ENCODE measurements at regions not wholly inside any gene's neighbourhood (a gene's known extent, or its start where the extent isn't known, plus 50 kb on each side); places are given as distances from the start of the nearest gene placed in this dataset.

DNA sequence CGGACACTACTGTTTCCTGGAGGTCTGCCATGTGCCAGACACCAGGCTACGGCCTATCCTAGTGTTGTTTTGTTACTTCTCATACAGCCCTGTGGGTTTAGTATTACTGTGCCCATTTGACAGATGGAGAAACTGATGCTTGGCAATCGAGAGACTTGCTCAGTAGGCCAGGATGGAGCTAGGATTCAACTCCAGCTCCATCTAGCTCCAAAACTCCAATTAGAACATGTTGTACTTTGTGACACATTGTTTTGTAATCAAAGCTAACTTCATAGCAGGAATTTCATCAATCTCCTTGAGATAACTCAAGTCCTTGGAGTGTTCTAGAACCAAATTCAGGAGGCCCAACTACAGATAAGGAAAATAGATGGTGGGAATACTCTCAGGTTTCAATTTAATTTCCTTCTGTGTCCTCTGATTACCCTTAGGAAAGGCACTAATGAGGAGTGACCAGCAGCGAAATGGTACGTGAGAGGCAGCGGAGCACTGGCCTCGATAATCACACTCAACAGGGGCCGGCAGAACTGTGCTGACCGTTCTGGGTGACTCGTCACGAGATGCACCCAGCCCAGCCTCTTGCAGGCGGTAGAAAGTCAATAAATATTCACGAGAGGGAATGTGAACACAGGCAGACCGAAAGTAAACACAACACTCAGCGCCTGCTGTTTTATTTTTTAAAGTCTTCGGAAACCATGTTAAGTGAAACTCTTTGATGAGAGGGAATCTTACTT is 269.6 kb upstream of the NEBL start:
- POLR2A ChIA-PET = no interaction called here
- Histone ChIP-seq H3K9me3 (ENCODE audit: control insufficient read depth in 2 of 3, low read length in 3 of 3) (no peaks in the 10 kb centered on the region), H3K27me3 (ENCODE audit: control insufficient read depth in 2 of 2, insufficient read depth in 2 of 2, low read length in 2 of 2) (no peaks in the 10 kb centered on the region), H3K27ac (ENCODE audit: low read depth, low read length) (no peak overlapping the region), H3K4me1 (ENCODE audit: control insufficient read depth in 2 of 2, insufficient read depth in 2 of 2, low read length in 2 of 2) (no peaks in the 10 kb centered on the region), H3K4me3 (ENCODE audit: low read length) (no peak overlapping the region), H3K36me3 (ENCODE audit: control insufficient read depth in 2 of 3, insufficient read depth in 3 of 3, low read length in 3 of 3) (no peaks in the 10 kb centered on the region)
- DNase-seq = no peak
- no peak for ATAC-seq
- Mint-ChIP-seq H3K36me3 (peaks cover 0 to 4% (median 0%) of the 10 kb centered on the region in 5 donors), H3K27ac (no peak overlapping the region), H3K4me3 (no peak overlapping the region), H3K9me3 (peaks cover 0 to 12% (median 3%) of the 10 kb centered on the region in 11 donors), H3K27me3 (peaks cover 14 to 40% (median 30%) of the 10 kb centered on the region in 5 donors), H3K4me1 (peaks cover 0 to 4% (median 0%) of the 10 kb centered on the region in 7 donors)
- intact Hi-C loops (cut with micrococcal nuclease) = no loop called here
- CTCF ChIA-PET = no interaction called here

DNA sequence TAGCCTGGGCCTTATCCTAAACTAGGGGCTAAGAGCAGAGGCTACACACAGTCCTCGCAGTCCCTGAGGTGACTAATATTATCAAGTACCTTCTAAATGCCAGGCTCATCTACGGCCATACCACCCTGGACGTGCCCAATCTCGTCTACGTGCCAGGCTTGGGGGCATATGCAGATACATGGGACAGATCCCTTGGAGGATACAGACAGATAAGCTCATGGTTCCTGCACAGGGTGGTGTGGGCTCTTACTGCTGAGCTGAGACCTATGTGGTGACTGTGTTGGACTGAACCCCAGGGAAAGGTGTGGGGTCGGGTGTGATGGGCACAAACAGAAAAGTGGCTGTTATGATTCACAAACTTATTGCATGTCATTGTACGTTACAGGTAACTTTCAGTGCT is 268.4 kb upstream of the NEBL start:
- H3K9me3 ChIP-seq (ENCODE audit: control insufficient read depth in 2 of 3, low read length in 3 of 3) = no peaks in the 10 kb centered on the region
- peaks cover 0 to 4% (median 0%) of the 10 kb centered on the region in 5 donors for H3K36me3 Mint-ChIP-seq
- H3K27me3 ChIP-seq (ENCODE audit: control insufficient read depth in 2 of 2, insufficient read depth in 2 of 2, low read length in 2 of 2) = no peaks in the 10 kb centered on the region
- no peak overlapping the region for H3K27ac ChIP-seq (ENCODE audit: low read depth, low read length)
- ChIA-PET POLR2A (no interaction called here), CTCF (no interaction called here)
- no peak overlapping the region for H3K27ac Mint-ChIP-seq
- H3K4me1 ChIP-seq (ENCODE audit: control insufficient read depth in 2 of 2, insufficient read depth in 2 of 2, low read length in 2 of 2) = no peaks in the 10 kb centered on the region
- no peak for ATAC-seq
- no peaks in the 10 kb centered on the region for H3K36me3 ChIP-seq (ENCODE audit: control insufficient read depth in 2 of 3, insufficient read depth in 3 of 3, low read length in 3 of 3)
- peaks cover 0 to 18% (median 4%) of the 10 kb centered on the region in 11 donors for H3K9me3 Mint-ChIP-seq
- no peak overlapping the region for H3K4me3 ChIP-seq (ENCODE audit: low read length)
- no peak overlapping the region for H3K4me3 Mint-ChIP-seq
- DNase-seq = no peak
- intact Hi-C loops (cut with micrococcal nuclease) = no loop called here
- no peaks in the 10 kb centered on the region for H3K4me1 Mint-ChIP-seq
- peaks cover 4 to 30% (median 19%) of the 10 kb centered on the region in 5 donors for H3K27me3 Mint-ChIP-seq

DNA sequence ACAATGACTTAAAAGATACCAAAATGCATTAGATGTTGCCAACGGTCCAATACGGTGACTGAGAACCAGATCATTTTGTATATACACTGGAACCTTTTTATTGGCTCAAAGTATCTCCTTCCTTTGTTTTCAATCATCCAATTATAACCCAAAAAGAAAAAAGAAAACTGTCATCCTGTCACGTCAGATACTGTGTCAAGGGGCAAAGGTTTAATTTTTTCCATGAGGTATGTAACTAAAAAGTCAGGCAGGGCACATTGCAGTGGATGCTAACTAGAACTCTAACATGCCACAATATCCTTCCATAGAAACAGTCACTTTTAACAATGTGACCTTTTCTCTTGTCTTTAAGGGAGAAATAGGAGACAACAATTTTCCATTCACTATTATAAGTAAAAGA is 267.6 kb upstream of the NEBL start:
- CTCF ChIA-PET = no interaction called here
- intact Hi-C loops (cut with micrococcal nuclease) = no loop called here
- ATAC-seq = no peak

GRCh38 chr10:21162948-21163347 is 265.8 kb upstream of the NEBL start:
- Mint-ChIP-seq H3K4me1 (no peaks in the 10 kb centered on the region), H3K4me3 (no peak overlapping the region), H3K27ac (no peak overlapping the region), H3K9me3 (peaks cover 0 to 18% (median 4%) of the 10 kb centered on the region in 11 donors), H3K36me3 (peaks cover 0 to 4% (median 0%) of the 10 kb centered on the region in 5 donors), H3K27me3 (peaks cover 0 to 32% (median 26%) of the 10 kb centered on the region in 5 donors)
- no peak overlapping the region for H3K27ac ChIP-seq (ENCODE audit: low read depth, low read length)
- DNase-seq (no peak), ATAC-seq (no peak)
- H3K4me3 ChIP-seq (ENCODE audit: low read length) = no peak overlapping the region
- intact Hi-C loops (cut with micrococcal nuclease) = no loop called here
- H3K9me3 ChIP-seq (ENCODE audit: control insufficient read depth in 2 of 3, low read length in 3 of 3) = no peaks in the 10 kb centered on the region
- no peaks in the 10 kb centered on the region for H3K27me3 ChIP-seq (ENCODE audit: control insufficient read depth in 2 of 2, insufficient read depth in 2 of 2, low read length in 2 of 2)
- CTCF ChIA-PET = no interaction called here
- H3K4me1 ChIP-seq (ENCODE audit: control insufficient read depth in 2 of 2, insufficient read depth in 2 of 2, low read length in 2 of 2) = no peaks in the 10 kb centered on the region
- H3K36me3 ChIP-seq (ENCODE audit: control insufficient read depth in 2 of 3, insufficient read depth in 3 of 3, low read length in 3 of 3) = no peaks in the 10 kb centered on the region
- POLR2A ChIA-PET = no interaction called here

More for the DNA sequence above, 267.6 kb upstream of the NEBL start:
- Mint-ChIP-seq H3K36me3 (peaks cover 0 to 4% (median 0%) of the 10 kb centered on the region in 5 donors), H3K9me3 (peaks cover 0 to 18% (median 4%) of the 10 kb centered on the region in 11 donors), H3K4me1 (no peaks in the 10 kb centered on the region), H3K27me3 (peaks cover 1 to 24% (median 19%) of the 10 kb centered on the region in 5 donors), H3K4me3 (no peak overlapping the region), H3K27ac (no peak overlapping the region)
- H3K36me3 ChIP-seq (ENCODE audit: control insufficient read depth in 2 of 3, insufficient read depth in 3 of 3, low read length in 3 of 3) = no peaks in the 10 kb centered on the region
- POLR2A ChIA-PET = no interaction called here
- no peaks in the 10 kb centered on the region for H3K9me3 ChIP-seq (ENCODE audit: control insufficient read depth in 2 of 3, low read length in 3 of 3)
- H3K27ac ChIP-seq (ENCODE audit: low read depth, low read length) = no peak overlapping the region
- no peak overlapping the region for H3K4me3 ChIP-seq (ENCODE audit: low read length)
- no peaks in the 10 kb centered on the region for H3K4me1 ChIP-seq (ENCODE audit: control insufficient read depth in 2 of 2, insufficient read depth in 2 of 2, low read length in 2 of 2)
- H3K27me3 ChIP-seq (ENCODE audit: control insufficient read depth in 2 of 2, insufficient read depth in 2 of 2, low read length in 2 of 2) = no peaks in the 10 kb centered on the region
- no peak for DNase-seq

DNA sequence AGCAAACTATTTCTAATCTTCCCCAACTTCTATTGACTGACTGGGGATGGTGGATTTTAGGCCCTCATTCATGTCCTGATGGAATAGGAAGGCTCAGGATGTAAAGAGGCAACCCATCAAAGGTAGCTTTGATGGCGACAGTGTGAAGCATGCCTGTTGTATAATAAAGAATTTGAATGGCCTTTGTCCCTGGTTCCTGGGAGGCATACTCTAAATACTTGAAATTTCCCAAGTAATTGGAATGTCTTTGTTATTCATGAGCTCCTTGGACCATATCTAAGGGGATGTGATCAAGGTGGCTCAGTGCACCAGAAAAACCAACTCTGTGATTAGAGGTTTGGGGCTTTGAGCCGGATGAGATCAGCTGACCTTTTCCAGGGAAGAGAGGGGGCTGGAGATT is 264.5 kb upstream of the NEBL start:
- H3K4me3 ChIP-seq (ENCODE audit: low read length) = no peak overlapping the region
- peaks cover 0 to 4% (median 0%) of the 10 kb centered on the region in 5 donors for H3K36me3 Mint-ChIP-seq
- no peaks in the 10 kb centered on the region for H3K9me3 ChIP-seq (ENCODE audit: control insufficient read depth in 2 of 3, low read length in 3 of 3)
- H3K9me3 Mint-ChIP-seq = peaks cover 0 to 18% (median 3%) of the 10 kb centered on the region in 11 donors
- H3K27me3 Mint-ChIP-seq = peaks cover 0 to 35% (median 24%) of the 10 kb centered on the region in 5 donors
- H3K4me3 Mint-ChIP-seq = no peak overlapping the region
- no peaks in the 10 kb centered on the region for H3K36me3 ChIP-seq (ENCODE audit: control insufficient read depth in 2 of 3, insufficient read depth in 3 of 3, low read length in 3 of 3)
- ChIA-PET CTCF (no interaction called here), POLR2A (no interaction called here)
- no peak for ATAC-seq
- intact Hi-C loops (cut with micrococcal nuclease) = no loop called here
- H3K27ac Mint-ChIP-seq = no peak overlapping the region
- no peaks in the 10 kb centered on the region for H3K27me3 ChIP-seq (ENCODE audit: control insufficient read depth in 2 of 2, insufficient read depth in 2 of 2, low read length in 2 of 2)
- H3K4me1 ChIP-seq (ENCODE audit: control insufficient read depth in 2 of 2, insufficient read depth in 2 of 2, low read length in 2 of 2) = no peaks in the 10 kb centered on the region
- H3K4me1 Mint-ChIP-seq = no peaks in the 10 kb centered on the region
- no peak for DNase-seq
- H3K27ac ChIP-seq (ENCODE audit: low read depth, low read length) = no peak overlapping the region

DNA sequence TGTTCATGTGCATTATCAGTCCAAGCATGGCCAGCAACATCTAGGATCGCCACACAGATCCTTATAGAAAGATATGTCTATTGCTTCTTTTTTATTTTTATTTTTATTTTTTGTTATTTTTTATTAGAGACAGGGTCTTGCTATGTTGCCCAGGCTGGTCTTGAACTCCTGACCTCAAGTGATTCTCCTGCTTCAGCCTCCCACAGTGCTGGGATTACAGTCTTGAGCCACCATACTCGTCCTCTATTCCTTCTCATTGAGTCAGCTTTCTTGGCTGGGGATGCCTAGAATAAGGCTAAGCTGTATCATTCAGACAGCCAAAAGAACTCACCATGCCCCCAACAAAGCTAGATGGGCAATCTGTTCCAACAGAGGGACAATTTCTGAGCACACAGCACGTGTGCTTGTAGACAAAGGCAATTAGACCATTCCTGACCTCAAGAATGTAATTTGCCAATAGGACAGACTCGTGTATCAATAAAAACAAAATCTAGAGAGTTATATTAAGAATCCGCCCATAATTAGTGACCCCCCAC is 264.0 kb upstream of the NEBL start:
- intact Hi-C loops (cut with micrococcal nuclease) = no loop called here
- no peaks in the 10 kb centered on the region for H3K36me3 ChIP-seq (ENCODE audit: control insufficient read depth in 2 of 3, insufficient read depth in 3 of 3, low read length in 3 of 3)
- no peak overlapping the region for H3K4me3 ChIP-seq (ENCODE audit: low read length)
- no peaks in the 10 kb centered on the region for H3K4me1 ChIP-seq (ENCODE audit: control insufficient read depth in 2 of 2, insufficient read depth in 2 of 2, low read length in 2 of 2)
- no peaks in the 10 kb centered on the region for H3K9me3 ChIP-seq (ENCODE audit: control insufficient read depth in 2 of 3, low read length in 3 of 3)
- Mint-ChIP-seq H3K27ac (no peak overlapping the region), H3K9me3 (peaks cover 0 to 15% (median 3%) of the 10 kb centered on the region in 11 donors), H3K4me1 (no peaks in the 10 kb centered on the region), H3K4me3 (no peak overlapping the region), H3K36me3 (no peaks in the 10 kb centered on the region), H3K27me3 (peaks cover 0 to 30% (median 19%) of the 10 kb centered on the region in 5 donors)
- no peaks in the 10 kb centered on the region for H3K27me3 ChIP-seq (ENCODE audit: control insufficient read depth in 2 of 2, insufficient read depth in 2 of 2, low read length in 2 of 2)
- CTCF ChIA-PET = no interaction called here
- POLR2A ChIA-PET = no interaction called here
- DNase-seq (no peak), ATAC-seq (no peak)
- no peak overlapping the region for H3K27ac ChIP-seq (ENCODE audit: low read depth, low read length)

GRCh38 chr10:21160116-21160515 is 263.0 kb upstream of the NEBL start:
- no peak overlapping the region for H3K4me3 Mint-ChIP-seq
- POLR2A ChIA-PET = no interaction called here
- no peaks in the 10 kb centered on the region for H3K36me3 Mint-ChIP-seq
- CTCF ChIA-PET = no interaction called here
- DNase-seq (no peak), ATAC-seq (no peak)
- Histone ChIP-seq H3K4me1 (ENCODE audit: control insufficient read depth in 2 of 2, insufficient read depth in 2 of 2, low read length in 2 of 2) (no peaks in the 10 kb centered on the region), H3K27me3 (ENCODE audit: control insufficient read depth in 2 of 2, insufficient read depth in 2 of 2, low read length in 2 of 2) (no peaks in the 10 kb centered on the region), H3K27ac (ENCODE audit: low read depth, low read length) (no peak overlapping the region), H3K9me3 (ENCODE audit: control insufficient read depth in 2 of 3, low read length in 3 of 3) (no peaks in the 10 kb centered on the region), H3K36me3 (ENCODE audit: control insufficient read depth in 2 of 3, insufficient read depth in 3 of 3, low read length in 3 of 3) (no peaks in the 10 kb centered on the region), H3K4me3 (ENCODE audit: low read length) (no peak overlapping the region)
- H3K9me3 Mint-ChIP-seq = peaks cover 0 to 15% (median 3%) of the 10 kb centered on the region in 11 donors
- no peak overlapping the region for H3K27ac Mint-ChIP-seq
- H3K27me3 Mint-ChIP-seq = peaks cover 0 to 30% (median 24%) of the 10 kb centered on the region in 5 donors
- no peaks in the 10 kb centered on the region for H3K4me1 Mint-ChIP-seq
- intact Hi-C loops (cut with micrococcal nuclease) = no loop called here
